Neural progenitor cell (in vitro differentiated cells): ENCODE measurements at regions not wholly inside any gene's neighbourhood (a gene's known extent, or its start where the extent isn't known, plus 50 kb on each side); places are given as distances from the start of the nearest gene placed in this dataset.

Experiments used
- DNase-seq: peaks from one replicate; pipeline ENCODE4 v3.0.0-alpha.2; 2016; ENCODE audit warnings: low spot score
- H2AFZ ChIP-seq: fragments of 200-600 bp; sonication (generic); replicated peaks from 2 replicates; pipeline ENCODE4 v1.6.1; 2016; ENCODE audit warnings: antibody characterized with exemption
- H3F3A ChIP-seq: fragments of 200-600 bp; sonication (generic); 2 replicates; pipeline ENCODE4 v1.6.1; 2016; ENCODE audit warnings: antibody characterized with exemption, low read depth
- H3K27ac ChIP-seq: fragments of 200-600 bp; sonication (generic); 2 replicates; pipeline ENCODE4 v1.5.1; 2016; ENCODE audit warnings: mild to moderate bottlenecking
- H3K27me3 ChIP-seq: fragments of 200-600 bp; sonication (generic); 2 replicates; pipeline ENCODE4 v1.6.1; 2016; ENCODE audit warnings: mild to moderate bottlenecking, moderate library complexity
- H3K36me3 ChIP-seq: fragments of 200-600 bp; sonication (generic); 2 replicates; pipeline ENCODE4 v1.5.1; 2016
- H3K4me1 ChIP-seq: fragments of 200-600 bp; sonication (generic); 2 replicates; pipeline ENCODE4 v1.6.1; 2016; ENCODE audit warnings: mixed run types
- H3K4me2 ChIP-seq: fragments of 200-600 bp; sonication (generic); 2 replicates; pipeline ENCODE4 v1.6.1; 2016
- H3K4me3 ChIP-seq: fragments of 200-600 bp; sonication (generic); 2 replicates; pipeline ENCODE4 v1.5.1; 2016
- H3K79me2 ChIP-seq: fragments of 200-600 bp; sonication (generic); 2 replicates; pipeline ENCODE4 v1.6.1; 2016; ENCODE audit warnings: low read depth
- H3K9ac ChIP-seq: fragments of 200-600 bp; sonication (generic); 2 replicates; pipeline ENCODE4 v1.6.1; 2016
- H3K9me3 ChIP-seq: fragments of 200-600 bp; sonication (generic); 2 replicates; pipeline ENCODE4 v1.5.1; 2016; ENCODE audit warnings: low read depth
- H4K20me1 ChIP-seq: fragments of 200-600 bp; sonication (generic); 2 replicates; pipeline ENCODE4 v1.6.1; 2016; ENCODE audit warnings: low read depth
- H3K27ac Mint-ChIP-seq: 3 replicates; pipeline ENCODE4 v1.8.0; 2021; ENCODE audit warnings: mixed read lengths
- H3K27me3 Mint-ChIP-seq: 2 replicates; pipeline ENCODE4 v1.8.0; 2022; ENCODE audit warnings: low read depth, mild to moderate bottlenecking, inconsistent platforms, moderate library complexity, mixed read lengths; ENCODE audit not compliant: insufficient read depth
- H3K36me3 Mint-ChIP-seq: 3 replicates; pipeline ENCODE4 v1.8.0; 2021; ENCODE audit warnings: mixed read lengths
- H3K4me1 Mint-ChIP-seq: 3 replicates; pipeline ENCODE4 v1.8.0; 2021; ENCODE audit warnings: mixed read lengths
- H3K4me3 Mint-ChIP-seq: 3 replicates; pipeline ENCODE4 v1.8.0; 2021; ENCODE audit warnings: mild to moderate bottlenecking, moderate library complexity, mixed read lengths
- H3K9me3 Mint-ChIP-seq: 3 replicates; pipeline ENCODE4 v1.8.0; 2020; ENCODE audit warnings: mixed read lengths
- EZH2 ChIP-seq: fragments of 200-600 bp; sonication (generic); IDR thresholded peaks from 2 replicates; pipeline ENCODE4 v1.6.1; 2017; ENCODE audit warnings: antibody characterized with exemption, mild to moderate bottlenecking, moderate library complexity
- EZH2phosphoT487 ChIP-seq: fragments of 200-600 bp; sonication (generic); IDR thresholded peaks from 2 replicates; pipeline ENCODE4 v1.6.1; 2017; ENCODE audit warnings: antibody characterized with exemption
- TF ChIP-seq, protein P1 (sequence below): fragments of 200-600 bp; sonication (generic); IDR thresholded peaks from 2 replicates; pipeline ENCODE4 v1.5.1; 2017; ENCODE audit warnings: antibody characterized with exemption, mild to moderate bottlenecking

DNA sequence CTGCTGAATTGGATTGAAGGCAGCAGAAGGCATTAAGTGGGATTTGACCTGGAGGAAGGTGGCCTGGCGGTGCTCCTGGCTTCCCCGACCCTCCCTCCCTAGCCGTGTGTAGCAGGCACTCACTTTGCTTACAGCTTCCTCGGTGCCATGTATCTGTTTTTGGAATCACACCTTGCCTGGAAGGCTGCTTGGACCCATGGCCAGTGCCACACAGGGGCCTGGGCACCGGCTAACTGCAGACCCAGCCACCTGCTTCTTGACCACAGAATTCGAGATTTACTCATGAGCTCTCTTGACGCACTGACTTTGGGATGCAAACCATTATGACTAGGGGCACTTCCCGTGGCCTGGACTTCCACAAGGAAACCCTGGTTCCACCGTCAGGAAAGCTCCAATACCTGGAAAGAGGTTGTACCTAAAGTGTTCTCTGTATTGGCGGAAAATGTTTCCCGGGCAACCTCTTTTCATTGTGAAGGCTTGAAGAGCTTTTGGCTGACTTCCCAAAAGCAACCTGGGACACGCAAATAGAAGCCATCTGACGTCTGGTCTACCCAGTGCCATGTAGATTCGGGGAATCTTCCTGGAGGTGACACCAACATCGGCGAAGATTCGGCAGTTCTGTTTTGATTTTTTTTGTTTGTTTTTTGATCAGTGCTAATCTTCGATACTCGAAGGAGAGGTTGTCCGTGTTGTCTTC lies 125.6 kb upstream of the RTL1 start:
- peaks cover 5% of the 10 kb centered on the region for H3K9me3 Mint-ChIP-seq
- Histone ChIP-seq H3K9ac (no peak overlapping the region), H3K27me3 (no peaks in the 10 kb centered on the region), H3F3A (no peaks in the 10 kb centered on the region), H3K27ac (no peak overlapping the region), H2AFZ (no peak overlapping the region), H4K20me1 (no peaks in the 10 kb centered on the region), H3K4me1 (no peaks in the 10 kb centered on the region), H3K4me2 (no peak overlapping the region), H3K9me3 (no peaks in the 10 kb centered on the region), H3K79me2 (no peaks in the 10 kb centered on the region), H3K36me3 (no peaks in the 10 kb centered on the region), H3K4me3 (no peak overlapping the region)
- no peaks in the 10 kb centered on the region for H3K4me1 Mint-ChIP-seq
- no peaks in the 10 kb centered on the region for H3K36me3 Mint-ChIP-seq
- H3K27me3 Mint-ChIP-seq = peaks cover 4% of the 10 kb centered on the region
- H3K4me3 Mint-ChIP-seq = no peak overlapping the region
- H3K27ac Mint-ChIP-seq = no peak overlapping the region
- no peak for DNase-seq
- TF ChIP-seq, protein P1, sequence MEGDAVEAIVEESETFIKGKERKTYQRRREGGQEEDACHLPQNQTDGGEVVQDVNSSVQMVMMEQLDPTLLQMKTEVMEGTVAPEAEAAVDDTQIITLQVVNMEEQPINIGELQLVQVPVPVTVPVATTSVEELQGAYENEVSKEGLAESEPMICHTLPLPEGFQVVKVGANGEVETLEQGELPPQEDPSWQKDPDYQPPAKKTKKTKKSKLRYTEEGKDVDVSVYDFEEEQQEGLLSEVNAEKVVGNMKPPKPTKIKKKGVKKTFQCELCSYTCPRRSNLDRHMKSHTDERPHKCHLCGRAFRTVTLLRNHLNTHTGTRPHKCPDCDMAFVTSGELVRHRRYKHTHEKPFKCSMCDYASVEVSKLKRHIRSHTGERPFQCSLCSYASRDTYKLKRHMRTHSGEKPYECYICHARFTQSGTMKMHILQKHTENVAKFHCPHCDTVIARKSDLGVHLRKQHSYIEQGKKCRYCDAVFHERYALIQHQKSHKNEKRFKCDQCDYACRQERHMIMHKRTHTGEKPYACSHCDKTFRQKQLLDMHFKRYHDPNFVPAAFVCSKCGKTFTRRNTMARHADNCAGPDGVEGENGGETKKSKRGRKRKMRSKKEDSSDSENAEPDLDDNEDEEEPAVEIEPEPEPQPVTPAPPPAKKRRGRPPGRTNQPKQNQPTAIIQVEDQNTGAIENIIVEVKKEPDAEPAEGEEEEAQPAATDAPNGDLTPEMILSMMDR = no peak
- no peak for TF ChIP-seq EZH2phosphoT487
- no peak for TF ChIP-seq EZH2

DNA sequence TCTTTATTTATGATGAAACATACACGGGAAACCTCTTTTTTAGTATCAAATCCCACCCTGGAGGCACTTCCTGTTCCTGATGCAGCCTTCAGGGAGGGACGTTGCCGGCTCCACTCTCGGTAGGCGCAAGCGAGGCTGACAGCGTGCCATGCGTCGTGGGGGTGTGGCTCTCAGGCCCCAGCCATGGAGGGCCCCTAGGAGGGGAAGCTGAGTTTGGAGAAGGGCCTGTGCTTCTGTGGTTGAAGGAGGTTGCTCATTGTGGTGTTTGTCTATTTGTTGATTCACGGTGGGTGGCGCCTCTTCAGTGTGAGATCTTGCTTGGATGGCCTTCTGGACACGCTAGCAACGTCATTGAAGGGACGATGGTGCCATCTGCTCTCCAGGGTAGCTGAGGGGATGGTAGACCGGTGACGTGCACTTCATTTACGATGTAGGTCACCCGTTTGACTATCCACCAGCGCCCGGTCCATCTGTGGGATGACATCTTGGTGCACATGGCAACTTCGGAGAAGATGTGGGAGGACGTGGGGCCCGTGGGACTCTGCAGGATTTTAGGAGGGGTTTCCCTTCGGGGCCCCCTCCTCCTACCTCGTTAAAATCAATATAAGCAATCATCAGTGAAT lies 126.3 kb upstream of the RTL1 start:
- H2AFZ ChIP-seq = no peak overlapping the region
- no peaks in the 10 kb centered on the region for H3F3A ChIP-seq
- TF ChIP-seq, protein P1 = no peak
- TF ChIP-seq EZH2 = no peak
- TF ChIP-seq EZH2phosphoT487 = no peak
- Mint-ChIP-seq H3K4me1 (no peaks in the 10 kb centered on the region), H3K27ac (no peak overlapping the region), H3K36me3 (no peaks in the 10 kb centered on the region), H3K9me3 (peaks cover 5% of the 10 kb centered on the region), H3K27me3 (peaks cover 4% of the 10 kb centered on the region), H3K4me3 (no peak overlapping the region)
- no peaks in the 10 kb centered on the region for H3K27me3 ChIP-seq
- no peak overlapping the region for H3K9ac ChIP-seq
- H3K4me3 ChIP-seq = no peak overlapping the region
- no peak overlapping the region for H3K4me2 ChIP-seq
- DNase-seq = no peak
- no peaks in the 10 kb centered on the region for H3K36me3 ChIP-seq
- H3K4me1 ChIP-seq = no peaks in the 10 kb centered on the region
- no peaks in the 10 kb centered on the region for H4K20me1 ChIP-seq
- no peaks in the 10 kb centered on the region for H3K79me2 ChIP-seq
- no peak overlapping the region for H3K27ac ChIP-seq
- H3K9me3 ChIP-seq = no peaks in the 10 kb centered on the region

DNA sequence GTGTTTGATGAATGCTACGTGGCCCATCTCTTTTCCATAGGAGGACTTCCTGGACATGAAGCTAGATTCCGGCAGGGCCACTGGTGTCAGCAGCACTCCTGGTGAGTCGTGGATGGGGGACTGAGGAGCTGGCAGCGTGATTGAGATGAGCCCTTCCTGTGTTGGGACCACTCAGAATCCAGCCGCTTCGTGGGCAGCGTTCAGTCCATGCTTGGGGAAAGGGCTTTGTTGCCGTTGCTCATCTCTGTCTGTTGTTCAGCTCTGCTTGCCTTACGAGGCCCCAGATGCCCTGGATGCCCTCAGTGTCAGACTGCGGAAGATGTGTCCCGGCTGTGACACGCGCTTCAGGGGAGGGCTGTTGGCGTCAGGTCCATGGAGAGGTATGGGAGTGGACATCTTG lies 127.1 kb upstream of the RTL1 start:
- no peak overlapping the region for H3K4me3 Mint-ChIP-seq
- Histone ChIP-seq H3K4me1 (no peaks in the 10 kb centered on the region), H3K27me3 (no peaks in the 10 kb centered on the region), H3F3A (no peaks in the 10 kb centered on the region), H3K36me3 (no peaks in the 10 kb centered on the region), H3K9ac (no peak overlapping the region), H3K27ac (no peak overlapping the region), H3K4me3 (no peak overlapping the region), H2AFZ (no peak overlapping the region), H3K4me2 (no peak overlapping the region), H4K20me1 (no peaks in the 10 kb centered on the region), H3K9me3 (no peaks in the 10 kb centered on the region), H3K79me2 (no peaks in the 10 kb centered on the region)
- H3K27me3 Mint-ChIP-seq = peaks cover 4% of the 10 kb centered on the region
- DNase-seq = no peak
- no peak overlapping the region for H3K27ac Mint-ChIP-seq
- H3K9me3 Mint-ChIP-seq = peaks cover 5% of the 10 kb centered on the region
- no peak for TF ChIP-seq EZH2
- no peak for TF ChIP-seq EZH2phosphoT487
- TF ChIP-seq, protein P1 = no peak
- no peaks in the 10 kb centered on the region for H3K4me1 Mint-ChIP-seq
- H3K36me3 Mint-ChIP-seq = no peaks in the 10 kb centered on the region
